ENCODE measurements at regions not wholly inside any gene's neighbourhood (a gene's known extent, or its start where the extent isn't known, plus 50 kb on each side); places are given as distances from the start of the nearest gene placed in this dataset.

DNA sequence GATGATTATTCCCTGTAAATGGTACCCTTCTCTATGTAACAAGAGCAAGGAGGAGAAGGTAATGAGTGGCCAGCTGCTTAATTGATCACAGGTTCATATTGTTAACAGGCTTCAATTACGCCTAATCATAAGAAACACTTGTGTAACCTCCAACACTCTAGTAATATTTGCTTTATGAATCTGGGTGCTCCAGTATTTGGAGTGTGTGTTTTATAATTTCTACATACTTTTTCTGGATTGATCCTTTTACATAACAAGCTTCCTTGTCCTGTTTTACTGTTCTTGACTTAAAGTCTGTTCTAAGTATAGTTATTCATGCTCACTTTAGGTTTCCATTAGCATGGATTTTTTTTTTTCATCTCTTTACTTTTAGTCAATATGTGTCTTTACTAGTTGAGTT lies 984.2 kb downstream of the AMY1C start:
- DNase-seq: no peak

DNA sequence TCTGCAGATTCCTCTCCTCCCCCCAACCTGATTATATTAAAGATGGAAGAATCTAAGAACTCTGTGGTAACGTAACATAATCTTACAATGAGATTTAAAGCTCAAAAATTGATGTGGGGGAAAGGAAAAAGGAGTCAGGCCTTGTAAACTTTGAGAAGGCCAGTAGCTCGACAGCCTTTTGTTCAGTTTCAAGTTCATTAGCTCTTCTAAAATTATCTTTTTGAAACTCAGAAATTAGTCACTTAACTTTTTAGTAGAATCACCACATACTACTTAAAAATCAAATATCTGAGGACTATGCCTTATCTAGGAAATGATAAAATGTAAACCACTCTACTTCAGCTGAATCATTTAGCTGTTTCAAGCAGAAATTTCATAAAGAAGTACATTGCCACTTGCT lies 996.2 kb downstream of the AMY1C start:
- DNase-seq: no peak

DNA sequence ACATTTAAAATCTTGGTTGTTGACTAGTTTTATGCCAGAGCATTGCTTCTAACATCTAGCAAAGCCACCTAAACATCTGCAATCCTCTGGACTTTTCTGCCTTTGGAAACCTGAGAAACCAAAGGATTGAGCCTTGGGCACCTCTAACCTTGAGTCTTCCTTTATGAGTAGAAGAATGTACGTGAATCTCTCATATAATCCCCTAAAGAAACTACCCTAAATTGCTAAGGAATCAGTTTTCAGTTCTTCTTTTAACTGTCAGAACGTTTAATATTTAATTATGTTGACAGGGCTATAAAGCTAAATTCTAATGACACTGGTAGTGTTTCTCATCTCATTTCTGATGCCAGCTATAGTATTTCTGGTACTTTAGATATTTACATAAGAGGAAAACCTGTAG lies 997.3 kb downstream of the AMY1C start:
- no peak for DNase-seq

DNA sequence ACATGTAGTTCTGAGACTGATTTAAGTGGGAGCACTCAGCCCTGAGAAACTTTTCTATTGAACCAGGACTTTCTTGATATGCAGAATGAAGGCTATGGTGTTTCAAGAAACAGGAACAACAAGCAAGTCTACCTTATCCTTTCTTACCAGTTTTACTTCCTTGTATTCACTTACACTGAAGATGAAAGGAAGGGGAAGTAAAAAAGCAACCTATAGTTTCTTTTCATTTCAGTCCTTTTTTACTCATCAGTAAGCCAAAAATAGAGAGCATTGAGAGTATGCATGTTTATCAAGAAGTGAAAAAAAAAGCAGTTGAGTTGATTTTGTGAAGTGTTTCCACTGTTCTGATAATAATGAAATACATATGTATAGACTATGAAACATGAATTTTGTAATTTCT lies 1010.3 kb downstream of the AMY1C start:
- DNase-seq: no peak

DNA sequence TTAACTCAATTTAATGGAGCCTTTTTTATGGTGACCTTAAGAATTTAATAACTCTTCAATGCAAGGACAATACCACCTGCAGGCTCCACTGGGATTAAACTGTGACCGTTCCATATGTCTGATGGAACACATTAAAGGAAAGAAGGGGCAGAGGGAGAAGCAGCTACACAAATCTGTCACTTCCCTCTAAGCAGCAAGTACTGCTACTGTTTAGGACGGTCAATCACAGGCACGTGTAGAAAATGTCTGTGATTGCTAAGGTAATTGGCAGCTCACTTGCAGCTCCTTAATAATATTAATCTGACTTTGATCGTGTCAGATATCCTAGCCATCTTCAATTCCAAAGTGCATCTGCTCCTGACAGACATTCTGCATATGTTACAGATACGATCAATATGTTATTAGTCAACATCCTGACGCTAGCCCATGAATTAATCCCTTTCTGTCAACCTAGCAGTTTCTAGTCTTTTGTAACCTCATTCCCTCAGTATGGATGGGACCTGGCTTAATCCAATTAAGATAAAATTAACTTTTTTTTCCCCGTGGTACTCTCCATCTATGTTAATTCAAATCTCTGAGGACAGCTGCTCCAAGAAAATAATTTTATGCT lies 1012.4 kb downstream of the AMY1C start:
- DNase-seq: no peak

DNA sequence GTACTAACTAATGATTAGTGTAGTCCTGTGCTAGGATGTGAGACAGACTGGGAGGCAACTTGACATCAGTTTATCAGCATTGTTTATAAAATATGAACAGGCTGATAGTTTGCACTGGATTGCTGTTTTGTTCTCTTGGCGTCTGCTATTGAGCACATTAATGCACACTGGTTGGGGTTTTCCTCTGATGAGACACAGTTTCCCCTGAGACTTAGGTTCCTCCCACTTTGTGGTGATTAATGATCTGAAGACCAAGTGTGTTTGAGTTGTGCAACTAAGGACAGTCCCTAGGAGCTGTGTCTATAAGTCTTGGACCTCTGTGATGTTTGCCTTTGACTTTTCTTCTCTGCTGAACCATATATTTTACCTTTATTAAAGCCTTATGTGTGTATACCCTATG lies 1015.4 kb downstream of the AMY1C start:
- DNase-seq: no peak

DNA sequence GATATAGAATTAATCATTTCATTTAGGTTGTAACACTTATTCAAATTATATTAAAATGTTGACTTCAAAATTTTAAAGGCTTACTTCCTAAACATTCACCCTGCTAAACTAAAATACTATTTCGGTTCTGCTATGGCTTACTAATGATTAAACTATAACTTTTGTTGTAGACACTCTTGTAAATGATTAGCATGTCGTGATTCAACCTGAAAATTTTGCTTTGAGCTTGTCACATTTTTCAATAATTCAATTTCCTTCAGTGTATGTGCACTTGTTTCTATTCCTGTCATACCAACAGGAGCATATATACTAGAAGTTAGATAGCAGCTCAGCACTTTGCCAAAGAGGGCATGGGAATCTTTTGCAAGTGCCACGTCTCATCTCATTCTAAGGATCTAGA lies 1018.8 kb downstream of the AMY1C start:
- no peak for DNase-seq

DNA sequence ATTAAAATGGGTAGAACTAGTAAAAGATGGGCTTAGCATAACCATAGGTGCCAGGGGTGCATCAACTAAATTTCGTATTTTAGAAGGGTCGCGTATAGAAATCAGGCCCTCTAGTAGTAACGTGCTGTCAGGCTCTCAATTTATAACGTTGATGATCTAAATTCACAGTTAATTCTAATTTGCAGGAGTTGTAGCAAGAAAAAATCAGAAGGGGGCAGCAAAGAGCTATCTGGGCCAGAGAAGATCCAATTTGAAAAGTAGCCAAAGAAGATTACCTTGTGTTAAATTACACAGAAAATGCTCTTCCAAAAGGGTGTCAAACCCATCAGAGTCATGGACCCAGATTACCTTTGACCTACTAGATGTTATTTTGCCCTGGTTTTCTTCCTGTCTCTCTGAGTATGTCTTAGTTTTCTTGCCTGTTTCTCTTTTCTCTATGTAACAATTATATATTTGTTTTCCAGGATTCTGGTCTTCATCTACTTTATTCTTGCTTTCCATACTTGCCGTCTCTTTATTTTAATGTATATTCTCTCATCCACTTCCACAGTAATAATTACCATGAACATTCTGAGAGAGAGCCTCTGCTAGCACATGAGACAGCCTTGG lies 1030.9 kb downstream of the AMY1C start:
- DNase-seq: no peak

DNA sequence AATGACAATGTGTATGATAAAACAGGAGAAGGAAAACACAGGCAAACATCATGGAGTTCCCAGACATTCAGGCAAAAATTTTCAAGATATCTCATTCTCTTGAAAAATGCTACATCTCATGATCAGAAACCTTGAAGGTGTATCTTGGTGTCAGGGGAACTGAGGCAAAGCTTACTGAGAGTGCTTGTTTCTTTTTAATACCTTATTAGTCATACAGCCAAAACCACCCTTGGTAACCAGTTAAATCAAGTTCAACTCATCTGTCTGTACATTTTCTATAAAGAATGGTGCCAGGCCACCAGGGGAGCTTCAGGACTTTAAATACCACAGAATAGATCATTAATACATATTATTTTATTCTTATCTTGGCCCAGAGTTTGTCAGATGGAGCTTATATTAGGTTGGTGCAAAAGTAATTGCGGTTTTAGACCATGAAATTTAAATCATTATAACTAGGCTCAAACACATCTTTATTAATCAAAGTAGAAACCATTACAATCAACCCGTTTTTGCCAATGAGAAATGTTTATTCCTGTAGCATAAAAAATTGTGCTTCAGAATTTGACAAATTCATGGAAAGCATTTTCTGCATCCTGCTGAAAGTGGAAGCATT lies 1036.0 kb downstream of the AMY1C start:
- no peak for DNase-seq

DNA sequence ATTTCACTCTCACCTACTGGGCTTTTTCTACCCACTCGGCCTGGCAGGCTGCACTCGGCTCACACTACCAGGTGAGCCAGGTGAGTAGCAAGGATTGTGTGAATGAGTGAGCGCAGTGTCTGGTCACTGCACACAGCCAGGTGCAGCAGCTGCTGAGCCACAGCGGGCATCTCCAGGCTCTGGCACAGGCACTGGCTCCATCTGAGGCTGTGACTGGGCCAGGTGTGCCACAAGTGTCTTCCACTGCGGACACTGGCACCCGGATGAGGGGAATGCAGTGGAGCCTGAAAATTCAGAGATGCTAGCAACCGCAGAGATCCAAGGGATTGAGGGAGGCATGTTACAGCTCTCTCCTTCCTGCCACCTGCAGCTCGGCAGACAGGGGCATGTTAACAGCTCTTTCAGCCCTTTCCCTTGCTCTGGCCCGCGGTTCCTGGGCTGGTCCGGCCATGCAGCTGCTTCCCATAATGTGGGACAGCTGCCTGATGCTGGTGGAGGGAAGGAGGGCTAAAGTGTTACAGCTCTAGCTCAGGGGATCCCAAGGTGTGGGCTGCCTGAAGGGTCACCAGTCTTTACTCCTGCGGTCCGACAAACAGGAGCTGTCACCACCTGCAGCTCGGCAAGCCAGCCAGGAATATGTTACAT lies 1038.3 kb downstream of the AMY1C start:
- no peak for DNase-seq

DNA sequence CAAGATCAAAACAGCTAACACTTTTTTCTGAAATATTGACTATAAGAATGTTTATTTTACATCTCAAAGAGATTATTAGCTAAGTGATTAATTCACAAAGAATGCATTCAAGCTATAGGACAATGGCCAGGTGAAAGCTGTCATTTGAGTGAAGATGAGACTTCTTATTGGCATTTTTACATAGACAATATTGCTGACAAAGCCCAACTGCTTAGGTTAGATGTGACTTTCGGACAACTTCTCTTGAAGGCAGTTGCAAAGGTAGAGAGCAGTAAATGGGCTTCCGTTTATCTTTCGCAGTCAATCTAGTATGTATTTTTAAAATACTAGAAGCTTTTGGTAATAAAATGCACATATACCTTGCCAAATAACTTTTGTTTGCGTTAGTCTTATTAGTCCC lies 1041.3 kb downstream of the AMY1C start:
- no peak for DNase-seq

DNA sequence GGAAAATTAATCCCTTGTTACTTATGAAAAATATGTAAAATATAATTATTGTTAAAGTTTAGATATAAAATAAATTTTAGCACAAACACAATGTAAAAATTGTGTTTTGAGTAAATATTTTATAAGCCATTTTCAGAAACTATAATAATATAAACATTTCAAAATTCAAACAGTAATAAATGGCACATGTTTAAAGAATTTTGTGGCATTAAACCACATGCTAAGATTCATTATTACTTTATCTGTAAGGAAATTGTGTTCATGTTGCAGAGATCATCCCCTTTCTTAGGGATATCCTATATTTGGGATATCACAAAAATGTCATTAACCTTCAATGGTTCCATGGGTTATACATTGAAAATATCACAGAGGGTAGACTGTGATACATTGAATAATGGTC lies 1044.3 kb downstream of the AMY1C start:
- DNase-seq: no peak

DNA sequence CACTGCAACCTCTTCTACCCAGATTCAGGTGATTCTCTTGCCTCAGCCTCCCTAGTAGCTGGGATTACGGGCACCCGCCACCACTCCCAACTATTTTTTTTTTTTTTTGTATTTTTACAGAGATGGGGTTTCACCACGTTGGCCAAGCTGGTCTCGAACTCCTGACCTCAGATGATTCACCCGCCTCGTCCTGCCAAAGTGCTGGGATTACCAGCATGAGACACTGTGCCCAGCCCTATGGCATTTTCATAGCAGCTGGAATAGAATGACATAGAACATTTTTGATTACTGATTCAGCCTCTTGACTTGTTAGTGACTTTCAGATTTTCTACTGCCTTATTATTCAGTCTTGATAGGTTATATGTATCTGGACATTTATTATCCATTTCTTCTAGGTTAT lies 1046.2 kb downstream of the AMY1C start:
- DNase-seq: no peak

DNA sequence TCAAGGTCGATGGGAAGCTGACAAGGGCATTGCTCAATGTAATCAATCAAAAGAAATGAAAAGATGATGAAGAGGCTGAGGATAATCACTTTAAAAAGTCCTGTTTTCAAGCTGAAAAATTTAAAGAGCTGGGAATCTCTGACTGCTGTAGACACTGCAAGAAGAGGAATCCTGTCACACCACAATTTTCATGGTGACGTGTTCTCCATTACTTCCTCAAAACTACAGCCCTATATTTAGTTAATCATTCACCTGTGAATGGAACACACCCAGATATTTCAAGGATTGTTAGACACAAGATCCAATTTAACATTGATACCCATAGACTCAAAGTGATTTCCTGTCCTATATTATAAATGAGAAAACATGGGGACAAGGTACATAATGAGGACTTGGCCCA lies 1048.3 kb downstream of the AMY1C start:
- no peak for DNase-seq

DNA sequence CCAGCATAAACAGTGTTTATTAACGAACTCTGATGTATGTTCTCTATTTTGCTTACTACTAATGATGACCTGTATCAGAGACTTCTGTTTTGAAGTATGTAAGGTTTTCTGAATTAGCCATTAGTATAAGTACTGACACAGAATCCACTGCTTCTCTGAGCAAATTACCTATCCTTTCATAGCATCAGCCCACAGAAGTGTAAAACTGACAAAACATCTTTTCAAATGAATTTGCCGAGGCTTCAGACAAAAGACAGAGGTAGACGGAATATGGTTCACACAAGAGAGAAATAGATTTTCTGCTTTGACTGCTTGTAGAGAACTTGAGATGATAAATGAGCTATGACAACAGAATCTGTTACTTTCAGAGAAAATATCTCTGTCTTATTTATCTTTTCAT lies 1051.6 kb downstream of the AMY1C start:
- no peak for DNase-seq

DNA sequence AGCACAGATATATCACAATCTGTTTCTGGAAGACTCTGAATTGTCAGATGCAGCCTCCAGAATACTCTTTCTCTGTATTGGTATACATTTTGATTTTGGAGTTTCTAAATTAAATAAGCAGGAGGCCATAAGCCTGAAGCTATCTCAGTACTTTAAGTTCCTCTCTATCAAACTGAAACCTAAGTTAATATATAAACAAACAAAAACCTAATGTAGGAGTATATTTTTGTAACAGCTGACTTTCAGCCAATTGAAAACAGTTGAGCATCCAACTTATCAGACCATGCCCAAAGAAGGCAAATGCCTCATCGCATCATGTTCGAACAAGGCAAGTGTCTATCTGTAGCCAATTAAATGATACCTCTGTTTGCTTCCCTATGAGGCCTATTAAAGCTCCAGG lies 1054.4 kb downstream of the AMY1C start:
- no peak for DNase-seq

DNA sequence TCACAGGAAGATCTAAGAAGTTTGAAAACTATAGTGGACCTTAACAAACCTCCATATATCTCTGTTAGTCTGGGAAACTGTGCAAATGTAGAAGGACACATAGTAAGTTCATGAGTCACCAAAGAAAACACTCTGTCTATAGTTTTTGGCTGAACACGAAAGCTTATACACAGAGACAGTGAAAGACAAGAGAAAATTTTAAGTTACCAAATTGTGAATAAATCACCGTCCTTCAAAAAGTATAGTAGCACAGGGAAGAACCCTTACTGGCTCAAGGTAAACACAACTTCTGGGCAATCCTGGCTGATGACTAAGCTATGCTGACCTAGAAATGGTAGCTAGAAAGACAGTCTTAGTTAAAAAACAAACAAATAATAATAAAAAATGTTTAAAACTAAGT lies 1057.9 kb downstream of the AMY1C start:
- DNase-seq: no peak

DNA sequence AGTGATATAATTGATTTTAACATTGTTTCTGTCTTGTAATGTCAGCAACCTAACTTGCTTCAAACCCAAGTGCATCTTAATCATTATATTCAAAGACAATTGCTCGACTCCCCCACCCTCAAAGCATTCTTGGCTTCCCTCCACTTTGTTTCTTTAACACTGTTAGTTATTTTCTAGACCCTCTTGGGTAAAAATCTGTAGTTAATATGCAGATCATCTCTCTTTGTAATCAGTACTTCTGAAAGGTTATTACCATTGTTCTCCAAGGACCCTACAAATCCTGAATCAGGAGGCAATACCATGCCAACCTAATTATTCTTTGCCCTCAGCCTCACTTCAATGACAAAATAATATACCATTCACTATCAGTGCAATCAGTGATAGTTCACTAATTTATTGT lies 1075.7 kb downstream of the AMY1C start:
- DNase-seq: no peak

DNA sequence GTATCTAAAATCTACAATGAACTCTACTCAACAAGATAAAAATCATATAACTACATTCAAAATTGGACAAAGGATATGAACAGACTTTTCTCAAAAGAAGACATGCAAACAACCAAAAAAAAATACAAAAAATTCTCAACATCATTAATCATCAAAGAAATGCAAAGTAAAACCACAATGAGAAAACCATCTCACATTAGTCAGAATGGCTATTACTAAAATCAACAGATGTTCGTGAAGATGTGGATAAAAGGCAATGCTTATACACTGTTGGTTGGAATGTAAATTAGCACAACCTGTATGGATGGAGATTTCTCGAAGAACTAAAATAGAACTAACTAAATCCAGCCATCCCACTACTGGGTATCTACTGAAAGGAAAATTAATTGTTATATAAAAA lies 1080.8 kb downstream of the AMY1C start:
- DNase-seq: no peak

DNA sequence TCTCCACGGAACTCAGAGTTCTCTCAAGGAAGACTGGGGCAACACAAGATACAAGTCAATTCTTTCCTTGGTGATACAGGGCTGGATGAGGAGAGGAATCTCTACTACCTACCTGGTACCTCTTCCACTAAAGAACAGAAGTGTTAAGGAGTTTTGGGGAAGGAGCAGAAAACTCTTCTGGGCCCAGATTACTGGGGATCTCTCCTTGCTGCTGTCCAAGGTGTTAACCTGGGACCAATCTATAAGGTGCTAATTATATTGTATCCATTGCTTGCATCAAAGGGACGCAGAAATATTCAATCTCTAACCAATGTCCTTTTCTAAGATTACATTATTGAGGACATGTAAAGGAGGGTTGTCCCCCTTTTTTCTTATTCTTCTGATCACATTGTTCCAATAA lies 1102.5 kb downstream of the AMY1C start:
- no peak for DNase-seq

DNA sequence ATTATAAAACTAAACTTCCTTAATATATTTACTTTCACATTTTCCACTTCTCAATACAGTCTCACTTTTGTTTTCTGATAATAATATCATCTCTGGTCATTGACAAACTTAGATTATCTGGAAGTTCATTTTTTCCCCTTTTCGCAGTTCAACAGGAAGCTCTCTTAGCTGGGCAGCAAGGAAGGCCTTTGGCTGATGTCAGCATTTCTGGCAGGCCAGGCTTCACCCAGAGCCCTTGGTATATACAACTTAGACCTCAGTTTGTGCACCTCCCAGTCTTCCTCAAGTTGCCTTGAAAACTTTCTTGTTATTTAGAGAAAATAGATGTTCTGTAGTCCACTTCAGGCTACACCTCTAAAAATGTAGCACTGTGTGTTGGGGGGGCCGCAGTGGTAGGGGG lies 1103.6 kb downstream of the AMY1C start:
- no peak for DNase-seq

DNA sequence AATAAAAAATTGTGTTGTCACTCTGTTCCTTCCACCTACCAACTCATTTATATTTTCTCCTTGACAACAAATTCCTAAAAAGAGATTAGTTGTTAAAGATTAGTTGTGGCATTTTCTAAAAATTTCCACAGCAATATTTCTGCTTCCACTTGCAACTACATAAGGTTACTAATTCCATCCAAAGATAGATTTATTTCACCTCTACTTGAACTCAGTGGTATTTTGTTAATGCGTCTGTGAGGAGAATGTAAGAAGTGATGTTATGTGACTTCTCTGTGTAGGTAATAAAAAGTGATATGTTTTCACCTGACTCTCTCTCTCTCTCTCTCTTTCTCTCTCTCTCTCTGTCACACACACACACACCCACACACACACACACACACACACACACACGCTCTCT lies 1104.8 kb downstream of the AMY1C start:
- no peak for DNase-seq

DNA sequence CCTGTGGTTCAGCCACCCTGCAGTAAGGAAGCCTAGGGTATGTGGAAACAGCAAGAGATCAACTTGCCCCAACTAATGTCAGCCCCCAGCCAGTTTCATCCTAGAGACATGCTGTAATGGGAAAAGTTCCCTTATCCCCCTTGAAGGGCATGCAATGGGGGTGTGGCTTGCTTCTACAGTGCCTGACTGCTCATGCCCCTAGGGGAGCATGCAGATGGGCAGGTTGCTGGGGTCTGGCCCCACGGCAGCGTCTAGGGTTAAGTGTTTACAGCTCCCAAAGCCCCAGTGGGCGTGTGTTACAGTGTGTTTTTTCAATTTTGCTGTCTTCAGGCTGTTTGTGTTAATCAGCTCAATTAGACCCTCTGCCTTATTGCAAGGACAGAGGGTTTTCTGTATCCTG lies 1105.9 kb downstream of the AMY1C start:
- no peak for DNase-seq

DNA sequence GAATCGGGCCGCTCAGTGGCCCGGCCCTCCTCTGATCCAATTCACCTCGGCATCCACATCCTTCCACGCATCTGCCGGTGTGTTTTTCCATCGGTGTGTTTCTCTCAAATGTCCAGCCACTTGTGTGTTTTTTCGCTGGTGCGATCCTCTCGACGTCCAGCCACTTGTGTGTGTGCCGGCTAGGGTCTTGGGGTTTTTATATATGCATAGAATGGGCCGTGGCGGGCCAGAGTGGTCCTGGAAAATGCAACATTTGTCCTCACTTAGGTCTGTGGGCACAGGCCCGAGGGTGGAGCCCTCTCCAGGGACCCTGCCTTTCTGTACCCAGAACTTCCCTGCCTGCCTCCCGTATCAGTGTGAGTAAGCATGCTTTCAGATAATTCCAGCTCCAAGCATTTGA lies 1106.4 kb downstream of the AMY1C start:
- no peak for DNase-seq

DNA sequence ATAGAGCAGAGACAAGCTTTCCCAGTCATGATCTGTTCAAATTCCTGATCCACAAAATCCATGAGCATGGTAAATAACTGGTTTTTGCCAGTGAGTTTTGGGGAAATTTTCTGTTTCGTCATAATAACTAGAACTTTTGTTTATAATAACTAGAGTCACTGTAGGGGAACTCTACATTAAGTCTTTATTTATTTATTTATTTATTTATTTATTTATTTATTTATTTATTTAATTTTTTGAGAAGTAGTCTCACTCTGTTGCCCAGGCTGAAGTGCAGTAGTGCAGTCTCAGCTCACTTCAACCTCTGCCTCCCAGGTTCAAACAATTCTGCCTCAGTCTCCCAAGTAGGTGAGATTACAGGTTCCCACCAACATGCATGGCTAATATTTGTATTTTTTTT lies 1106.8 kb downstream of the AMY1C start:
- DNase-seq: no peak

Data from CD4-positive, alpha-beta T cell treated with Interleukin-1 beta for 1 hour (primary cell).